NCI-H2171 treated with DMSO at 0.1 percent for 48 hours (cell line): ENCODE measurements at regions not wholly inside any gene's neighbourhood (a gene's known extent, or its start where the extent isn't known, plus 50 kb on each side); places are given as distances from the start of the nearest gene placed in this dataset.
"Not testable (repeated sequence)": the region's sequence is repeated elsewhere in the genome, so short reads cannot be mapped to it uniquely, and the experiment has no call there.

Experiments used
- DNase-seq: peaks from one replicate; lab custom pipeline; 2025; lab: John Stamatoyannopoulos, UW

GRCh38 chr11:69205743-69206612 lies 50.2 kb downstream of the SMIM38 start:
- peak; percentile 5 for DNase-seq

- not testable (repeated sequence) for DNase-seq
Measured at GRCh38 chr11:69206613-69206965, 50.9 kb downstream of the SMIM38 start.

GRCh38 chr11:69207165-69207889 lies 51.6 kb downstream of the SMIM38 start:
- no peak for DNase-seq

GRCh38 chr11:69208190-69209037 lies 52.7 kb downstream of the SMIM38 start:
- DNase-seq, result no peak

GRCh38 chr11:69209038-69209350 lies 53.3 kb downstream of the SMIM38 start:
- no peak for DNase-seq

GRCh38 chr11:69209421-69210309 lies 53.9 kb downstream of the SMIM38 start:
- DNase-seq, result peak; percentile 18

GRCh38 chr11:69210310-69211035 lies 54.7 kb downstream of the SMIM38 start:
- no peak for DNase-seq

- no peak for DNase-seq
Measured at GRCh38 chr11:69211540-69211919, 55.8 kb downstream of the SMIM38 start.

GRCh38 chr11:69211920-69212797 lies 56.4 kb downstream of the SMIM38 start:
- DNase-seq, result no peak

GRCh38 chr11:69212798-69213110 lies 57.0 kb downstream of the SMIM38 start:
- no peak for DNase-seq

- no peak for DNase-seq
Measured at GRCh38 chr11:69213316-69213715, 57.6 kb downstream of the SMIM38 start.

- DNase-seq, result no peak
Measured at GRCh38 chr11:69213964-69214363, 58.2 kb downstream of the SMIM38 start.

GRCh38 chr11:69215216-69215615 lies 59.5 kb downstream of the SMIM38 start:
- no peak for DNase-seq

GRCh38 chr11:69215784-69216415 lies 60.2 kb downstream of the SMIM38 start:
- peak; percentile 82 for DNase-seq

GRCh38 chr11:69216647-69217051 lies 60.9 kb downstream of the SMIM38 start:
- DNase-seq, result no peak

- no peak for DNase-seq
Measured at GRCh38 chr11:69217276-69218105, 61.8 kb downstream of the SMIM38 start.

- no peak for DNase-seq
Measured at GRCh38 chr11:69218271-69218682, 62.5 kb downstream of the SMIM38 start.

- DNase-seq, result no peak
Measured at GRCh38 chr11:69218946-69219720, 63.4 kb downstream of the SMIM38 start.
